GM10266 (cell line): ENCODE measurements at regions not wholly inside any gene's neighbourhood (a gene's known extent, or its start where the extent isn't known, plus 50 kb on each side); places are given as distances from the start of the nearest gene placed in this dataset.

ENCODE experiments used
- DNase-seq: peaks from one replicate; pipeline ENCODE4 v3.0.0; 2012; ENCODE audit errors: extremely low spot score
- TF ChIP-seq, protein P1 (sequence below): IDR thresholded peaks from 2 replicates; pipeline ENCODE4 v1.5.1; 2012; ENCODE audit warnings: mild to moderate bottlenecking, low read depth; ENCODE audit not compliant: control insufficient read depth, insufficient read depth; ENCODE audit errors: missing control alignments

DNA sequence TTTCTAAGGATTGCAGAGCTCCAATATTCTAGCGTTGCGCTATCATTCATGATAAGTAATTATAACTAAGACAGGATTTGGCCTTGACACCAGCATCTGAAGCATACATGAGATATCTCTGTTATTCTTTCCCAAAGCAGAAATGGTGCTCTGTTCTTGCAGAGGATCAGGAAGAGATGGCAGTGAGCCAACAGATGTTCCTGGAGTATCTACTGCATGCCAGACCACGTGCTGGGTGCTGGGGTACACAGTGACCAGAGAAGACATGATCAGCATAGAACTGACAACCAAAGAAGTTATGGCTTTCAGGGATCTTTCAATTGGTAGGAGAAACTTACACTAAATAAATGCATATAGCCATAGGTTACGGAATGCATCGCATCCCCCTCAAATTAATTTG, 63.7 kb upstream of the PLXNA4 start:
- TF ChIP-seq, protein P1, sequence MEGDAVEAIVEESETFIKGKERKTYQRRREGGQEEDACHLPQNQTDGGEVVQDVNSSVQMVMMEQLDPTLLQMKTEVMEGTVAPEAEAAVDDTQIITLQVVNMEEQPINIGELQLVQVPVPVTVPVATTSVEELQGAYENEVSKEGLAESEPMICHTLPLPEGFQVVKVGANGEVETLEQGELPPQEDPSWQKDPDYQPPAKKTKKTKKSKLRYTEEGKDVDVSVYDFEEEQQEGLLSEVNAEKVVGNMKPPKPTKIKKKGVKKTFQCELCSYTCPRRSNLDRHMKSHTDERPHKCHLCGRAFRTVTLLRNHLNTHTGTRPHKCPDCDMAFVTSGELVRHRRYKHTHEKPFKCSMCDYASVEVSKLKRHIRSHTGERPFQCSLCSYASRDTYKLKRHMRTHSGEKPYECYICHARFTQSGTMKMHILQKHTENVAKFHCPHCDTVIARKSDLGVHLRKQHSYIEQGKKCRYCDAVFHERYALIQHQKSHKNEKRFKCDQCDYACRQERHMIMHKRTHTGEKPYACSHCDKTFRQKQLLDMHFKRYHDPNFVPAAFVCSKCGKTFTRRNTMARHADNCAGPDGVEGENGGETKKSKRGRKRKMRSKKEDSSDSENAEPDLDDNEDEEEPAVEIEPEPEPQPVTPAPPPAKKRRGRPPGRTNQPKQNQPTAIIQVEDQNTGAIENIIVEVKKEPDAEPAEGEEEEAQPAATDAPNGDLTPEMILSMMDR: no peak
- DNase-seq: no peak

GRCh38 chr7:132638000-132638399, 61.7 kb upstream of the PLXNA4 start:
- TF ChIP-seq, protein P1: no peak

DNA sequence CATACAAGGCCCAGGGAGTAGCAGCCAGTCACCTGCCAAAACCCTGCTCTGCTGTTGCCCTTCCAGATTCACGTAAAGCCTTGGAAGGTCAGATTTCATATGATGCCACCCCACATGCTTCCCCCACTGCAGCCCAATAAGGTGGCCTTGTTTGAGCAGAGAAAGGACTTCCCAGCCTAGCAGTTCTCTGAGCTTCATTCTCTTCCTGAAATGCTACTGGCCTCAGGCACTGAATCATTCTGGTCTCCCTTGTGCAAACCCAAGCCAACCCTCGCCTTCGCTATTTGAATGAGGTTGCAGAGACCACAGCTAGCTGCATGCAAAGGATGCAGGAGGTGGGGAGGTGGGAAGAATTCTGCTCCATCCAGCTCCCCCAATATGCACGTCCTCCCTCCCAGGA, 60.3 kb upstream of the PLXNA4 start:
- TF ChIP-seq, protein P1: no peak

More at GRCh38 chr7:132638000-132638399, 61.7 kb upstream of the PLXNA4 start:
- no peak for DNase-seq

GRCh38 chr7:132635127-132635526, 58.9 kb upstream of the PLXNA4 start:
- TF ChIP-seq, protein P1: no peak
- DNase-seq: no peak

More for the DNA sequence above, 60.3 kb upstream of the PLXNA4 start:
- DNase-seq: no peak

GRCh38 chr7:132630834-132631233, 54.6 kb upstream of the PLXNA4 start:
- TF ChIP-seq, protein P1: no peak
- DNase-seq: no peak
